Fibroblast of lung (primary cell): ENCODE measurements at regions not wholly inside any gene's neighbourhood (a gene's known extent, or its start where the extent isn't known, plus 50 kb on each side); places are given as distances from the start of the nearest gene placed in this dataset.

Experiments
- CTCF ChIP-seq, 2 donors: IDR thresholded peaks in 1 of 2; conservative IDR thresholded peaks in 1 of 2; 1 replicate in 1 of 2; 2 replicates in 1 of 2; pipeline ENCODE4 v1.5.1; 2011 to 2012; ENCODE audit warnings: low read length in 2 of 2, control low read depth in 1 of 2, inconsistent platforms in 1 of 2, low read depth in 1 of 2, mild to moderate bottlenecking in 1 of 2
- EZH2 ChIP-seq: IDR thresholded peaks from 2 replicates; pipeline ENCODE4 v1.5.1; 2012; ENCODE audit warnings: low read length, control low read depth, mild to moderate bottlenecking; ENCODE audit errors: missing control alignments

- no peak for TF ChIP-seq CTCF (conservative IDR thresholded peaks at IDR 0.05 in 1 of 2, IDR thresholded peaks at IDR 0.05 in 1 of 2; ENCODE audit: low read depth in 1 of 2, low read length in 2 of 2)
- no peak for TF ChIP-seq EZH2
These were observed 1961.8 kb upstream of the FLRT2 start for GRCh38 chr14:83568141-83568540.
